Endothelial cell of umbilical vein (primary cell): ENCODE measurements at regions not wholly inside any gene's neighbourhood (a gene's known extent, or its start where the extent isn't known, plus 50 kb on each side); places are given as distances from the start of the nearest gene placed in this dataset.
A peak's percentile ranks its signal among the peaks of the same experiment; 100 is the strongest.

Experiments
- BruUV-seq: library from RNA; stranded (reverse); fragments of 400-500 nt; replicated peaks from 2 replicates; lab custom pipeline; 2021; lab: Mats Ljungman, UMichigan
- CTCF ChIA-PET: fragments of 300-600, 350-600 bp; sonication (Branson Sonifier 250); formaldehyde crosslinking; loops from one replicate; lab custom pipeline; 2021; ENCODE audit warnings: antibody characterized with exemption, inconsistent platforms; lab: Charles Lee
- POLR2A ChIA-PET: fragments of 300-600, 350-600 bp; sonication (Branson Sonifier 250); formaldehyde crosslinking; loops from one replicate; lab custom pipeline; 2021; ENCODE audit warnings: antibody characterized with exemption, inconsistent platforms; lab: Charles Lee
- DNase-seq: peaks from one replicate; pipeline ENCODE4 v3.0.0-alpha.2; 2011; ENCODE audit warnings: low read depth, low spot score
- FAIRE-seq: peaks from 2 replicates; lab custom pipeline; 2011; peaks lifted over from hg19 to GRCh38; lab: Jason Lieb, UNC
- H2AFZ ChIP-seq: 2 replicates; pipeline ENCODE4 v1.6.0; 2012; ENCODE audit warnings: low read depth, low read length, control low read depth, inconsistent platforms
- H3K27ac ChIP-seq: 2 replicates; pipeline ENCODE4 v1.5.1; 2011; ENCODE audit warnings: low read depth, mild to moderate bottlenecking, control low read depth, low read length, moderate library complexity; ENCODE audit not compliant: insufficient read depth
- H3K27me3 ChIP-seq, 2 experiments: 2 replicates each; pipeline versions ENCODE4 v1.6.0 to v1.6.1; 2011; ENCODE audit warnings: low read length in 2 of 2, mixed read lengths in 1 of 2; ENCODE audit not compliant: control insufficient read depth in 2 of 2, insufficient read depth in 2 of 2
- H3K36me3 ChIP-seq, 2 experiments: 2 replicates in 1 of 2; 3 replicates in 1 of 2; pipeline ENCODE4 v1.5.1; 2011; ENCODE audit warnings: low read length in 2 of 2, mild to moderate bottlenecking in 1 of 2, moderate library complexity in 1 of 2; ENCODE audit not compliant: control insufficient read depth in 2 of 2, insufficient read depth in 2 of 2; ENCODE audit errors: extremely low read depth in 1 of 2
- H3K4me1 ChIP-seq: 3 replicates; pipeline ENCODE4 v1.5.1; 2011; ENCODE audit warnings: mild to moderate bottlenecking, low read length; ENCODE audit not compliant: control insufficient read depth, insufficient read depth; ENCODE audit errors: extremely low read depth
- H3K4me2 ChIP-seq: 2 replicates; pipeline ENCODE4 v1.6.1; 2011; ENCODE audit warnings: low read length, control low read depth, mixed read lengths; ENCODE audit not compliant: insufficient read depth
- H3K4me3 ChIP-seq, 3 experiments: fragments of 200-600 bp in 1 of 3; sonication (generic), shearing (Covaris generic) in 1 of 3; replicated peaks in 1 of 3; 2 replicates each; pipeline ENCODE4 v1.5.1; 2011 to 2016; ENCODE audit warnings: control low read depth in 3 of 3, low read length in 3 of 3, mild to moderate bottlenecking in 2 of 3, inconsistent platforms in 1 of 3, low read depth in 1 of 3, moderate library complexity in 1 of 3; ENCODE audit not compliant: insufficient read depth in 1 of 3
- H3K79me2 ChIP-seq: 2 replicates; pipeline ENCODE4 v1.6.0; 2012; ENCODE audit warnings: low read length, inconsistent platforms; ENCODE audit not compliant: control insufficient read depth, insufficient read depth
- H3K9ac ChIP-seq: replicated peaks from 2 replicates; pipeline ENCODE3; 2011; ENCODE audit warnings: low read length, control low read depth; ENCODE audit not compliant: insufficient read depth; ENCODE audit errors: extremely low read depth
- H3K9me1 ChIP-seq: replicated peaks from 3 replicates; pipeline ENCODE4 v1.6.0; 2011; ENCODE audit warnings: mild to moderate bottlenecking, low read length; ENCODE audit not compliant: control insufficient read depth, insufficient read depth; ENCODE audit errors: extremely low read depth
- H3K9me3 ChIP-seq: replicated peaks from 2 replicates; pipeline ENCODE4 v1.5.1; 2012; ENCODE audit warnings: low read length, inconsistent platforms; ENCODE audit not compliant: control insufficient read depth, insufficient read depth
- H4K20me1 ChIP-seq: replicated peaks from 2 replicates; pipeline ENCODE3; 2011; ENCODE audit warnings: mild to moderate bottlenecking, low read length; ENCODE audit not compliant: control insufficient read depth, insufficient read depth; ENCODE audit errors: extremely low read depth
- CTCF ChIP-seq, 2 donors: IDR thresholded peaks; 1 replicate in 1 of 2; 2 replicates in 1 of 2; pipeline ENCODE4 v1.5.1; 2011; ENCODE audit warnings: low read length in 2 of 2, mild to moderate bottlenecking in 2 of 2, moderate library complexity in 2 of 2, control low read depth in 1 of 2, inconsistent platforms in 1 of 2, low read depth in 1 of 2; ENCODE audit not compliant: insufficient read depth in 1 of 2; ENCODE audit errors: extremely low read depth in 1 of 2
- EZH2 ChIP-seq: IDR thresholded peaks from 2 replicates; pipeline ENCODE4 v1.6.1; 2012; ENCODE audit warnings: borderline replicate concordance, low read depth, mild to moderate bottlenecking, moderate library complexity, low read length, inconsistent platforms; ENCODE audit not compliant: severe bottlenecking
- FOS ChIP-seq: IDR thresholded peaks from 2 replicates; pipeline ENCODE4 v1.6.1; 2011; ENCODE audit warnings: mild to moderate bottlenecking, low read length, moderate library complexity, borderline replicate concordance; ENCODE audit not compliant: insufficient read depth
- GATA2 ChIP-seq: IDR thresholded peaks from 2 replicates; pipeline ENCODE4 v1.7.0; 2011; ENCODE audit warnings: low read depth, mild to moderate bottlenecking, moderate library complexity, mixed read lengths, low read length; ENCODE audit not compliant: insufficient read length, insufficient read depth
- JUN ChIP-seq: IDR thresholded peaks from 2 replicates; pipeline ENCODE4 v1.6.1; 2011; ENCODE audit warnings: borderline replicate concordance, low read depth; ENCODE audit not compliant: insufficient read length, insufficient read depth
- MAX ChIP-seq: IDR thresholded peaks from 2 replicates; pipeline ENCODE4 v1.6.1; 2011; ENCODE audit not compliant: insufficient read depth, insufficient read length
- MYC ChIP-seq: IDR thresholded peaks from one replicate; pipeline ENCODE4 v1.6.1; 2011; ENCODE audit warnings: mild to moderate bottlenecking, low read depth, low read length
- POLR2AphosphoS5 ChIP-seq: IDR thresholded peaks from 2 replicates; pipeline ENCODE4 v1.6.1; 2012; ENCODE audit warnings: low read depth, mild to moderate bottlenecking, control low read depth, low read length, moderate library complexity; ENCODE audit not compliant: insufficient read depth
- dilution Hi-C: fragments of 300-500 bp; cut with MboI; formaldehyde crosslinking; loops from one replicate; pipeline ENCODE4 v1.15.0; 2019; ENCODE audit warnings: low sequenced_read_pairs; ENCODE audit not compliant: extremely low pct_ligation_motif_present
- intact Hi-C: fragments of 100-400 bp; cut with micrococcal nuclease; formaldehyde crosslinking; loops from one replicate; pipeline ENCODE4 v1.10.0; 2022

- intact Hi-C loops (loop anchor here (2.0 kb wide), 1 partner anchor 310 kb away; no protein-coding TSS in a partner anchor), dilution Hi-C loops (no loop called here)
- Histone ChIP-seq H3K4me3 (no peak overlapping the region), H4K20me1 (no peaks in the 10 kb centered on the region), H3K9me1 (no peaks in the 10 kb centered on the region), H3K36me3 (no peaks in the 10 kb centered on the region), H3K9me3 (no peaks in the 10 kb centered on the region), H3K4me2 (peak overlapping the region; percentile 16), H3K27ac (no peak overlapping the region), H3K27me3 (peaks cover 13 to 20% of the 10 kb centered on the region in 2 experiments), H3K9ac (no peak overlapping the region), H3K4me1 (peaks cover 9% of the 10 kb centered on the region), H2AFZ (no peak overlapping the region), H3K79me2 (no peaks in the 10 kb centered on the region)
- DNase-seq: peak; percentile 69
- no TSS peak for BruUV-seq
- TF ChIP-seq EZH2 (no peak), FOS (peak; percentile 64), JUN (no peak), GATA2 (peak; percentile 75), MYC (no peak), MAX (no peak), CTCF (IDR thresholded peaks at IDR 0.05; ENCODE audit: extremely low read depth in 1 of 2, insufficient read depth in 1 of 2, low read depth in 1 of 2, low read length in 2 of 2) (no peak), POLR2AphosphoS5 (peak; percentile 33)
- ChIA-PET CTCF (interaction anchor here (0.7 to 1.2 kb wide), 2 partner anchors 98 to 309 kb away, joined by 3 read pairs; no protein-coding TSS in a partner anchor), POLR2A (no interaction called here)
- FAIRE-seq: no peak
These were observed 339.0 kb upstream of the BOD1L1 start for GRCh38 chr4:13966231-13967195.
